ENCODE measurements at regions not wholly inside any gene's neighbourhood (a gene's known extent, or its start where the extent isn't known, plus 50 kb on each side); places are given as distances from the start of the nearest gene placed in this dataset.

DNA sequence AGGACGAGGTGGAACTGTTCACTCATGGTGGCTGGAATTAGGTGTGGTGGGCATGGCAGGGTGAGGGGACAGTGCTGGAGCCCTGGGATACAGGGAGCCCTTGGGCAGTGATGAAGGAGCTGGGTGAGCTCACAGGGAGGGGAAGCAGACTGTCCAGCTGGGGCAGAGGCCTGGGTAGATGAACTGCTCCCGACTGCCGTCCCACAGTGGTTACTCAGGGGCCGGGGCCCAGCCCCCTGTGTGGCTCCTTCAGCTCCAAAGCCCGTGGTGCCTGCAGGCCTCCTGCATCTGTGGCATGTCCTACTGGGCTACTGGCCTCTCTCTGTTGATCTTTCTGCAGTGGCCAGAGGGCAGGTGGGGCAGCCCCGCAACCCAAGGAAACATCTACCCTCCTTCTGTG lies 661.1 kb downstream of the NPHP4 start:
- Histone ChIP-seq H3K14ac (ENCODE audit: low read length) (no peak overlapping the region), H3K4ac (ENCODE audit: low read length) (no peak overlapping the region), H3K4me1 (ENCODE audit: control insufficient read depth in 2 of 2, insufficient read depth in 1 of 2, low read depth in 1 of 2, low read length in 2 of 2) (no peaks in the 10 kb centered on the region), H2BK5ac (ENCODE audit: low read length) (no peak overlapping the region), H3K36me3 (replicated peaks in 1 of 2; ENCODE audit: control insufficient read depth in 2 of 2, insufficient read depth in 2 of 2, low read length in 2 of 2) (no peaks in the 10 kb centered on the region), H4K91ac (ENCODE audit: low read depth, low read length, poor library complexity) (no peak overlapping the region), H3K9ac (ENCODE audit: low read depth, low read length, poor library complexity) (no peak overlapping the region), H3K4me3 (ENCODE audit: low read length in 2 of 2) (no peak overlapping the region), H4K8ac (ENCODE audit: low read depth, low read length) (no peak overlapping the region), H3K18ac (ENCODE audit: low read length) (no peak overlapping the region), H3K27ac (replicated peaks; ENCODE audit: low read length) (no peak overlapping the region), H2BK120ac (ENCODE audit: low read depth, low read length) (no peak overlapping the region), H2AK5ac (ENCODE audit: low read depth, low read length) (no peak overlapping the region), H3K9me3 (replicated peaks in 1 of 2; ENCODE audit: control insufficient read depth in 2 of 2, insufficient read depth in 1 of 2, low read depth in 1 of 2, low read length in 2 of 2) (peaks cover 0 to 7% of the 10 kb centered on the region in 2 donors), H3K79me1 (ENCODE audit: low read depth, low read length) (no peaks in the 10 kb centered on the region), H2BK15ac (ENCODE audit: low read length) (no peak overlapping the region), H2AFZ (ENCODE audit: low read length) (no peak overlapping the region), H3K4me2 (ENCODE audit: insufficient read depth, low read length, poor library complexity, severe bottlenecking) (no peak overlapping the region), H2BK12ac (ENCODE audit: low read length) (no peak overlapping the region), H3K23ac (ENCODE audit: low read depth, low read length, poor library complexity) (peak overlapping the region; percentile 44), H3K27me3 (ENCODE audit: control insufficient read depth in 3 of 3, insufficient read depth in 3 of 3, low read depth in 1 of 3, low read length in 3 of 3) (no peaks in the 10 kb centered on the region)
- WGBS, 2 donors (ENCODE audit: extremely low coverage in 2 of 2, insufficient read length in 2 of 2, insufficient replicate concordance in 1 of 2) = no CpG with 5 or more reads among the region's 6 CpGs
- no peak for DNase-seq (ENCODE audit: low spot score)

DNA sequence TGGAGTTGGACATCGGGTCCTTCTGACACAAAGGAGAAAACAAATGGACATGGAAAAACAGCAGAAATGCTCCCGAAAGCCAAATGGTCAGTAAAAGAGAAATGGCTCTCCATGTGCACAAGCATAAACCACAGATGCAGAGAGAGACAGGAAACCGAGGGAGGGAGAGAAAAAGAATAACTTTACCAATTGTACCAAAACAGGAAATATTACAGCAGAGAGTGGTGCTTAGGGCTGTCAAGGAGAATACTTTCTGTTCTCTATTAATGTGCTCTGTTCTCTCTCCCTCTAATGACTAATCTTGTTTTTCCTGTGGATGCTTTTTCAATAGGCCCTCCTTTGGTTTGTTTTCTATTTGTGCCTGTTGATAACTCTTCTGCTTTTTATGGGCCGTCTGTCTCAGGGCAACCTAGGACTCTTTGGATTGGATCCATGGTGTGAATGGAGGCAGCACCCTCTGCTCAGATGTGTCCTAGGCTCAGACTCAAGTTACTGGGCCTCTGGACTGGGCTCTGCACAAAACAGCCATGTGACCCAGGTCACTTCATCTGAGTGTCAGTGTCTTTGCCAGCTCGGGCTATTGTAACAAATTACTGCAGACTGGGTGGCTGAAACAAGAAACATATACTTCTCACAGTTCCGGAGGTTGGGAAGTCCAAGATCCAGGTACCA lies 663.0 kb downstream of the NPHP4 start:
- Histone ChIP-seq H2BK5ac (ENCODE audit: low read length) (no peak overlapping the region), H3K27me3 (ENCODE audit: control insufficient read depth in 3 of 3, insufficient read depth in 3 of 3, low read depth in 1 of 3, low read length in 3 of 3) (no peaks in the 10 kb centered on the region), H3K4me3 (ENCODE audit: low read length in 2 of 2) (no peak overlapping the region), H3K27ac (replicated peaks; ENCODE audit: low read length) (no peak overlapping the region), H3K36me3 (replicated peaks in 1 of 2; ENCODE audit: control insufficient read depth in 2 of 2, insufficient read depth in 2 of 2, low read length in 2 of 2) (no peaks in the 10 kb centered on the region), H2BK12ac (ENCODE audit: low read length) (no peak overlapping the region), H3K9me3 (replicated peaks in 1 of 2; ENCODE audit: control insufficient read depth in 2 of 2, insufficient read depth in 1 of 2, low read depth in 1 of 2, low read length in 2 of 2) (peaks cover 0 to 7% of the 10 kb centered on the region in 2 donors), H4K8ac (ENCODE audit: low read depth, low read length) (no peak overlapping the region), H3K9ac (ENCODE audit: low read depth, low read length, poor library complexity) (no peak overlapping the region), H3K4me1 (ENCODE audit: control insufficient read depth in 2 of 2, insufficient read depth in 1 of 2, low read depth in 1 of 2, low read length in 2 of 2) (no peaks in the 10 kb centered on the region), H2BK120ac (ENCODE audit: low read depth, low read length) (no peak overlapping the region), H2AFZ (ENCODE audit: low read length) (no peak overlapping the region), H3K23ac (ENCODE audit: low read depth, low read length, poor library complexity) (no peak overlapping the region), H2AK5ac (ENCODE audit: low read depth, low read length) (no peak overlapping the region), H3K4me2 (ENCODE audit: insufficient read depth, low read length, poor library complexity, severe bottlenecking) (no peak overlapping the region), H2BK15ac (ENCODE audit: low read length) (no peak overlapping the region), H3K79me1 (ENCODE audit: low read depth, low read length) (no peaks in the 10 kb centered on the region), H3K14ac (ENCODE audit: low read length) (no peak overlapping the region), H4K91ac (ENCODE audit: low read depth, low read length, poor library complexity) (no peak overlapping the region), H3K4ac (ENCODE audit: low read length) (no peak overlapping the region), H3K18ac (ENCODE audit: low read length) (no peak overlapping the region)
- whole genome bisulfite sequencing, 2 donors (ENCODE audit: extremely low coverage in 2 of 2, insufficient read length in 2 of 2, insufficient replicate concordance in 1 of 2) = no CpG with 5 or more reads among the region's 6 CpGs
- no peak for DNase-seq (ENCODE audit: low spot score)

DNA sequence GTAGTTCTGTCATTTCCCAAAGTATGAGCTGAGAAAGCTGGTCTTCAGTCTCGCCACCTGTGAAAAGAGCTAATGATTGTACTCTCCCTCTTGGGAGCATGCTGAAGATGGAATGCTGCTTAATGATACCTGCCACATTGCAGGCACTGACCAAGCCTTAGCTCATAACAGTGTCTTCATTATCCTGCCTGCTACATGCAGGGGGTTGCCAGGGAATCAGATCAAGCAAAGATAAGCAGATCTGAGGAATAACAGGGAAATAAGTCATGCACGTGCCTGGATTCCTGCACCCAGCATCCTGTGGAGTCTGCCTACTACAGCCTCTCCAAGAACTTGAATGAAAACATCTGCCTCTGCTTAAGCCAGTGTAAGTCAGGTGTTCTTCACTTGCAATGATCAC lies 667.3 kb downstream of the NPHP4 start:
- Histone ChIP-seq H2AK5ac (ENCODE audit: low read depth, low read length) (no peak overlapping the region), H4K8ac (ENCODE audit: low read depth, low read length) (no peak overlapping the region), H3K14ac (ENCODE audit: low read length) (no peak overlapping the region), H2BK5ac (ENCODE audit: low read length) (no peak overlapping the region), H3K9ac (ENCODE audit: low read depth, low read length, poor library complexity) (no peak overlapping the region), H3K9me3 (replicated peaks in 1 of 2; ENCODE audit: control insufficient read depth in 2 of 2, insufficient read depth in 1 of 2, low read depth in 1 of 2, low read length in 2 of 2) (peaks cover 0 to 7% of the 10 kb centered on the region in 2 donors), H3K27ac (replicated peaks; ENCODE audit: low read length) (no peak overlapping the region), H3K36me3 (replicated peaks in 1 of 2; ENCODE audit: control insufficient read depth in 2 of 2, insufficient read depth in 2 of 2, low read length in 2 of 2) (no peaks in the 10 kb centered on the region), H3K27me3 (ENCODE audit: control insufficient read depth in 3 of 3, insufficient read depth in 3 of 3, low read depth in 1 of 3, low read length in 3 of 3) (no peaks in the 10 kb centered on the region), H3K23ac (ENCODE audit: low read depth, low read length, poor library complexity) (no peak overlapping the region), H3K4me3 (ENCODE audit: low read length in 2 of 2) (no peak overlapping the region), H3K4me1 (ENCODE audit: control insufficient read depth in 2 of 2, insufficient read depth in 1 of 2, low read depth in 1 of 2, low read length in 2 of 2) (no peaks in the 10 kb centered on the region), H2BK120ac (ENCODE audit: low read depth, low read length) (no peak overlapping the region), H3K79me1 (ENCODE audit: low read depth, low read length) (no peaks in the 10 kb centered on the region), H2BK12ac (ENCODE audit: low read length) (no peak overlapping the region), H3K18ac (ENCODE audit: low read length) (no peak overlapping the region), H2AFZ (ENCODE audit: low read length) (no peak overlapping the region), H4K91ac (ENCODE audit: low read depth, low read length, poor library complexity) (no peak overlapping the region), H2BK15ac (ENCODE audit: low read length) (no peak overlapping the region), H3K4ac (ENCODE audit: low read length) (no peak overlapping the region), H3K4me2 (ENCODE audit: insufficient read depth, low read length, poor library complexity, severe bottlenecking) (no peak overlapping the region)
- no CpG with 5 or more reads among the region's 2 CpGs for WGBS, 2 donors (ENCODE audit: extremely low coverage in 2 of 2, insufficient read length in 2 of 2, insufficient replicate concordance in 1 of 2)
- no peak for DNase-seq (ENCODE audit: low spot score)

DNA sequence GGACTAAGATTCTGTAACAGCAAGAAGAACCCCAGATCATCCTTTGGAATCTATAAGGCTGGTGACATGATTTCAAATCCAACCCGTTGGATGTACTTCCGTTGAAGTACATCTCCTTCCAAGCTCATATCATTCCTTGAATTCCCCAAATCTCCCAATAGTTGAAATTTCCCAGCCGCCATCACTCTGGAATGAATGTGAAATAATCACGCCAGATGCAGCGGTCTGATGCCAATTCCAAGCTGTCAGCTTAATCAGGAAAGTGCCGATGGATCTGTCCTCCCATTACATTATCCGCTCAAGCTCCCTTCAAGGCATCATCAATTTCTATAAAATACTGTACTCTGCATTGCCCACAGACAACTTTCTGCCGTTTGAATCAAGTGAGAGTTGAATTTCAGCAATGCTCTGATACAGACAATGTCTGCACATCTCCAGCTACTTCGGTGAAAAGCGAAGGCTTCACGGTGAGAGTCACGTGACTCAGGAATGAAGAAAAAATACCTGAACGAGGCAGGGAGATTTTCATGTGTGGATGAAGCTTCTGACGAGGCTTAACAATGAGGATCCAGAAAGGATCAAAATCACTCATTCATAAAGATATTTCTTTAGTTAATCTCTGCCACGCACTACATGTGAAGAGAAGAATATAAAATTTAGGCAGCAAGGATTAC lies 663.9 kb downstream of the AJAP1 start:
- no CpG with 5 or more reads among the region's 15 CpGs for WGBS, 2 donors (ENCODE audit: extremely low coverage in 2 of 2, insufficient read length in 2 of 2, insufficient replicate concordance in 1 of 2)
- Histone ChIP-seq H2BK12ac (ENCODE audit: low read length) (no peak overlapping the region), H3K4me2 (ENCODE audit: insufficient read depth, low read length, poor library complexity, severe bottlenecking) (no peak overlapping the region), H2AFZ (ENCODE audit: low read length) (no peak overlapping the region), H2BK15ac (ENCODE audit: low read length) (no peak overlapping the region), H3K27me3 (ENCODE audit: control insufficient read depth in 3 of 3, insufficient read depth in 3 of 3, low read depth in 1 of 3, low read length in 3 of 3) (no peaks in the 10 kb centered on the region), H2BK120ac (ENCODE audit: low read depth, low read length) (no peak overlapping the region), H3K79me1 (ENCODE audit: low read depth, low read length) (no peaks in the 10 kb centered on the region), H2BK5ac (ENCODE audit: low read length) (no peak overlapping the region), H2AK5ac (ENCODE audit: low read depth, low read length) (no peak overlapping the region), H3K4me1 (ENCODE audit: control insufficient read depth in 2 of 2, insufficient read depth in 1 of 2, low read depth in 1 of 2, low read length in 2 of 2) (no peaks in the 10 kb centered on the region), H3K36me3 (replicated peaks in 1 of 2; ENCODE audit: control insufficient read depth in 2 of 2, insufficient read depth in 2 of 2, low read length in 2 of 2) (no peaks in the 10 kb centered on the region), H3K4me3 (ENCODE audit: low read length in 2 of 2) (no peak overlapping the region), H3K9me3 (replicated peaks in 1 of 2; ENCODE audit: control insufficient read depth in 2 of 2, insufficient read depth in 1 of 2, low read depth in 1 of 2, low read length in 2 of 2) (no peaks in the 10 kb centered on the region), H3K9ac (ENCODE audit: low read depth, low read length, poor library complexity) (no peak overlapping the region), H4K8ac (ENCODE audit: low read depth, low read length) (no peak overlapping the region), H3K14ac (ENCODE audit: low read length) (no peak overlapping the region), H3K23ac (ENCODE audit: low read depth, low read length, poor library complexity) (no peak overlapping the region), H3K4ac (ENCODE audit: low read length) (no peak overlapping the region), H4K91ac (ENCODE audit: low read depth, low read length, poor library complexity) (no peak overlapping the region), H3K18ac (ENCODE audit: low read length) (no peak overlapping the region), H3K27ac (replicated peaks; ENCODE audit: low read length) (no peak overlapping the region)
- no peak for DNase-seq (ENCODE audit: low spot score)
